Esophagus squamous epithelium (tissue), 5 donors: ENCODE measurements at regions not wholly inside any gene's neighbourhood (a gene's known extent, or its start where the extent isn't known, plus 50 kb on each side); places are given as distances from the start of the nearest gene placed in this dataset.

ENCODE experiments used
- DNase-seq: peaks from one replicate; lab custom pipeline; 2025; lab: John Stamatoyannopoulos, UW
- H3K27ac ChIP-seq, 4 donors: fragments of 200-600 bp; sonication (generic); one replicate each; pipeline ENCODE4 v1.5.1; 2016 to 2019; ENCODE audit warnings: mild to moderate bottlenecking in 1 of 4
- H3K27me3 ChIP-seq, 4 donors: fragments of 200-600 bp; sonication (generic); 1 replicate in 3 of 4; 2 replicates in 1 of 4; pipeline versions ENCODE4 v1.5.1 to v1.6.0; 2017 to 2021; ENCODE audit warnings: antibody characterized with exemption in 1 of 4
- H3K36me3 ChIP-seq, 3 donors: fragments of 200-600 bp; sonication (generic); one replicate each; pipeline ENCODE4 v1.5.1; 2016 to 2019
- H3K4me1 ChIP-seq, 3 donors: fragments of 200-600 bp; sonication (generic); one replicate each; pipeline ENCODE4 v1.5.1; 2017 to 2019
- H3K4me3 ChIP-seq, 4 donors: fragments of 200-600 bp; sonication (generic); 1 replicate in 3 of 4; 2 replicates in 1 of 4; pipeline ENCODE4 v1.5.1; 2016 to 2019; ENCODE audit warnings: mild to moderate bottlenecking in 2 of 4, moderate library complexity in 1 of 4
- H3K9me3 ChIP-seq, 3 donors: fragments of 200-600 bp; sonication (generic); one replicate each; pipeline ENCODE4 v1.5.1; 2016 to 2019
- CTCF ChIP-seq, 6 experiments: fragments of 450-650 bp in 4 of 6; fragments of 200-600 bp in 2 of 6; sonication (generic) in 2 of 6; IDR thresholded peaks; one replicate each; pipeline ENCODE4 v1.5.1; 2016 to 2019; ENCODE audit warnings: antibody characterized with exemption in 6 of 6, mild to moderate bottlenecking in 4 of 6, moderate library complexity in 4 of 6
- POLR2A ChIP-seq, 4 donors: fragments of 450-650 bp; IDR thresholded peaks; one replicate each; pipeline ENCODE4 v1.6.1; 2017; ENCODE audit warnings: antibody characterized with exemption in 4 of 4, mild to moderate bottlenecking in 4 of 4, moderate library complexity in 3 of 4
- WGBS, 2 donors: methylation state at CpG; one replicate each; pipeline ENCODE4 v1.1.5; 2018; 5-methylcytosine and 5-hydroxymethylcytosine counted together
- intact Hi-C: fragments of 100-400 bp; cut with DNase I; formaldehyde crosslinking; loops from one replicate; pipeline ENCODE4 v1.15.0; 2022
- small RNA-seq, 4 donors: library from RNA; depleted of rRNA; stranded (forward); fragments of <200 nt; gene quantifications; one replicate each; pipeline ENCODE3, GENCODE V24; 2016
- donor health status: DM: yes; HTN: yes; CAD: no.

GRCh38 chr12:83190631-83191390 lies 504.1 kb downstream of the TMTC2 start:
- no peaks in the 10 kb centered on the region for H3K9me3 ChIP-seq
- TF ChIP-seq CTCF (IDR thresholded peaks at IDR 0.05) (no peak), POLR2A (IDR thresholded peaks at IDR 0.05) (no peak)
- DNase-seq: no peak
- no peaks in the 10 kb centered on the region for H3K4me1 ChIP-seq
- WGBS, 2 donors: 73 to 77% methylated on average over 8 of the region's 8 CpGs
- no peaks in the 10 kb centered on the region for H3K27me3 ChIP-seq
- H3K27ac ChIP-seq: no peak overlapping the region
- intact Hi-C loops: no loop called here
- no peak overlapping the region for H3K4me3 ChIP-seq
- H3K36me3 ChIP-seq: no peaks in the 10 kb centered on the region

GRCh38 chr12:83186419-83186818 lies 499.7 kb downstream of the TMTC2 start:
- Histone ChIP-seq H3K9me3 (no peaks in the 10 kb centered on the region), H3K4me3 (no peak overlapping the region), H3K36me3 (no peaks in the 10 kb centered on the region), H3K27me3 (no peaks in the 10 kb centered on the region), H3K27ac (no peak overlapping the region), H3K4me1 (no peaks in the 10 kb centered on the region)
- TF ChIP-seq CTCF (IDR thresholded peaks at IDR 0.05) (no peak), POLR2A (IDR thresholded peaks at IDR 0.05) (no peak)
- no peak for DNase-seq
- intact Hi-C loops: no loop called here
- WGBS, 2 donors: 72 to 83% methylated on average over 1 of the region's 1 CpG

GRCh38 chr12:83185241-83185640 lies 498.5 kb downstream of the TMTC2 start:
- intact Hi-C loops: no loop called here
- TF ChIP-seq CTCF (IDR thresholded peaks at IDR 0.05): no peak
- no peak for TF ChIP-seq POLR2A (IDR thresholded peaks at IDR 0.05)
- H3K36me3 ChIP-seq: no peaks in the 10 kb centered on the region
- DNase-seq: no peak
- no peaks in the 10 kb centered on the region for H3K9me3 ChIP-seq
- no peak overlapping the region for H3K27ac ChIP-seq
- no peaks in the 10 kb centered on the region for H3K4me1 ChIP-seq
- WGBS, 2 donors: 15 to 24% methylated on average over 1 of the region's 1 CpG
- no peak overlapping the region for H3K4me3 ChIP-seq
- H3K27me3 ChIP-seq: no peaks in the 10 kb centered on the region

Small RNA genes in the stretch of these regions (small RNA-seq; reads per million reads assigned to genes)
- gene RF00334: 0 reads per million in 4 donors
